CD14-positive monocyte (primary cell): ENCODE measurements at regions not wholly inside any gene's neighbourhood (a gene's known extent, or its start where the extent isn't known, plus 50 kb on each side); places are given as distances from the start of the nearest gene placed in this dataset.
A peak's percentile ranks its signal among the peaks of the same experiment; 100 is the strongest.

Experiments used
- DNase-seq, 3 donors: peaks; one replicate each; pipeline ENCODE4 v3.0.0-alpha.2; 2011 to 2022
- H2AFZ ChIP-seq: 2 replicates; pipeline ENCODE4 v1.6.0; 2012; ENCODE audit warnings: mild to moderate bottlenecking, low read depth, low read length, inconsistent platforms; ENCODE audit not compliant: insufficient read depth, poor library complexity, severe bottlenecking
- H3K27ac ChIP-seq, 2 donors: 1 replicate in 1 of 2; 2 replicates in 1 of 2; pipeline ENCODE4 v1.5.1; 2012 to 2013; ENCODE audit warnings: low read length in 2 of 2, control low read depth in 1 of 2, inconsistent platforms in 1 of 2, low read depth in 1 of 2, mild to moderate bottlenecking in 1 of 2
- H3K27me3 ChIP-seq, 2 donors: one replicate each; pipeline versions ENCODE4 v1.6.0 to v1.6.1; 2011 to 2013; ENCODE audit warnings: low read length in 2 of 2; ENCODE audit not compliant: control insufficient read depth in 2 of 2, insufficient read depth in 2 of 2
- H3K36me3 ChIP-seq, 2 donors: replicated peaks in 1 of 2; 1 replicate in 1 of 2; 2 replicates in 1 of 2; pipeline versions ENCODE4 v1.5.1 to v1.6.1; 2012 to 2013; ENCODE audit warnings: low read length in 2 of 2, control low read depth in 1 of 2, inconsistent platforms in 1 of 2, mild to moderate bottlenecking in 1 of 2; ENCODE audit not compliant: insufficient read depth in 2 of 2, control insufficient read depth in 1 of 2
- H3K4me1 ChIP-seq, 2 donors: 1 replicate in 1 of 2; 2 replicates in 1 of 2; pipeline versions ENCODE4 v1.5.1 to v1.6.1; 2012 to 2013; ENCODE audit warnings: low read length in 2 of 2, control low read depth in 1 of 2, inconsistent platforms in 1 of 2, mild to moderate bottlenecking in 1 of 2, moderate library complexity in 1 of 2; ENCODE audit not compliant: insufficient read depth in 2 of 2, control insufficient read depth in 1 of 2
- H3K4me2 ChIP-seq: replicated peaks from 2 replicates; pipeline ENCODE3; 2012; ENCODE audit warnings: low read length, moderate library complexity, mild to moderate bottlenecking; ENCODE audit not compliant: poor library complexity, severe bottlenecking; ENCODE audit errors: extremely low read depth
- H3K4me3 ChIP-seq, 3 experiments: fragments of 200-600 bp in 1 of 3; sonication (generic) in 1 of 3; replicated peaks in 1 of 3; 1 replicate in 2 of 3; 2 replicates in 1 of 3; pipeline ENCODE4 v1.5.1; 2011 to 2013; ENCODE audit warnings: low read length in 3 of 3, mild to moderate bottlenecking in 3 of 3, control low read depth in 2 of 3, low read depth in 2 of 3, inconsistent platforms in 1 of 3, moderate library complexity in 1 of 3
- H3K79me2 ChIP-seq: 2 replicates; pipeline ENCODE4 v1.6.0; 2012; ENCODE audit warnings: mild to moderate bottlenecking, control low read depth, inconsistent platforms, low read length, moderate library complexity; ENCODE audit not compliant: insufficient read depth
- H3K9ac ChIP-seq: 2 replicates; pipeline ENCODE4 v1.6.0; 2017; ENCODE audit warnings: low read length, mild to moderate bottlenecking; ENCODE audit not compliant: insufficient read depth, poor library complexity, severe bottlenecking
- H3K9me3 ChIP-seq, 2 donors: replicated peaks in 1 of 2; 1 replicate in 1 of 2; 2 replicates in 1 of 2; pipeline versions ENCODE4 v1.5.1 to v1.6.1; 2012 to 2013; ENCODE audit warnings: low read length in 2 of 2, control low read depth in 1 of 2; ENCODE audit not compliant: control insufficient read depth in 1 of 2, insufficient read depth in 1 of 2
- H4K20me1 ChIP-seq: 2 replicates; pipeline ENCODE4 v1.6.0; 2012; ENCODE audit warnings: mild to moderate bottlenecking, low read length, control low read depth, moderate library complexity; ENCODE audit not compliant: insufficient read depth
- H3K27ac Mint-ChIP-seq, 7 donors: one replicate each; pipeline ENCODE4 v1.8.0; 2020; ENCODE audit warnings: mild to moderate bottlenecking in 7 of 7, mixed read lengths in 7 of 7, moderate library complexity in 6 of 7, inconsistent platforms in 2 of 7
- H3K27me3 Mint-ChIP-seq, 3 donors: one replicate each; pipeline ENCODE4 v1.8.0; 2021 to 2022; ENCODE audit warnings: low read depth in 3 of 3, mild to moderate bottlenecking in 3 of 3, mixed read lengths in 3 of 3, moderate library complexity in 3 of 3, inconsistent platforms in 1 of 3
- H3K36me3 Mint-ChIP-seq, 2 donors: one replicate each; pipeline ENCODE4 v1.8.0; 2020; ENCODE audit warnings: mixed read lengths in 2 of 2, inconsistent platforms in 1 of 2, mild to moderate bottlenecking in 1 of 2
- H3K4me1 Mint-ChIP-seq: one replicate; pipeline ENCODE4 v1.8.0; 2020; ENCODE audit warnings: mild to moderate bottlenecking, mixed read lengths
- H3K4me3 Mint-ChIP-seq, 2 donors: one replicate each; pipeline ENCODE4 v1.8.0; 2020; ENCODE audit warnings: mild to moderate bottlenecking in 2 of 2, mixed read lengths in 2 of 2, moderate library complexity in 1 of 2
- H3K9me3 Mint-ChIP-seq, 7 donors: one replicate each; pipeline ENCODE4 v1.8.0; 2020 to 2022; ENCODE audit warnings: mixed read lengths in 7 of 7, mild to moderate bottlenecking in 6 of 7, moderate library complexity in 6 of 7, inconsistent platforms in 2 of 7
- CTCF ChIP-seq: fragments of 200-600 bp; IDR thresholded peaks from one replicate; pipeline ENCODE4 v1.8.0; 2022; ENCODE audit warnings: antibody characterized with exemption, mild to moderate bottlenecking
- whole genome bisulfite sequencing: methylation state at CpG from one replicate; pipeline ENCODE4 v1.1.5; 2013; ENCODE audit warnings: missing lambda C conversion rate; ENCODE audit not compliant: insufficient coverage; 5-methylcytosine and 5-hydroxymethylcytosine counted together
- intact Hi-C, 2 donors: fragments of 100-400 bp; cut with micrococcal nuclease; formaldehyde crosslinking; loops; one replicate each; pipeline versions ENCODE4 v1.15.0 to v1.15.1; 2023

- Mint-ChIP-seq H3K36me3 (no peaks in the 10 kb centered on the region), H3K4me3 (no peak overlapping the region), H3K9me3 (peaks cover 25 to 39% (median 32%) of the 10 kb centered on the region in 7 donors), H3K4me1 (peaks cover 8% of the 10 kb centered on the region), H3K27me3 (peaks cover 0 to 2% (median 1%) of the 10 kb centered on the region in 3 donors), H3K27ac (no peak overlapping the region)
- Histone ChIP-seq H3K4me3 (no peak overlapping the region), H3K27me3 (no peaks in the 10 kb centered on the region), H3K27ac (no peak overlapping the region), H3K9ac (no peak overlapping the region), H2AFZ (no peak overlapping the region), H3K4me1 (peaks cover 0 to 5% of the 10 kb centered on the region in 2 donors), H3K79me2 (no peaks in the 10 kb centered on the region), H4K20me1 (no peaks in the 10 kb centered on the region), H3K9me3 (peaks cover 15 to 16% of the 10 kb centered on the region in 2 donors), H3K36me3 (no peaks in the 10 kb centered on the region), H3K4me2 (no peak overlapping the region)
- intact Hi-C loops, result no loop called here
- no peak for TF ChIP-seq CTCF
- DNase-seq, result no peak
- 100% methylated on average over 1 of the region's 5 CpGs for WGBS
These were observed 101.9 kb upstream of the CXCL14 start for GRCh38 chr5:135680713-135681112.

GRCh38 chr5:135678640-135679268, 100.0 kb upstream of the CXCL14 start:
- H3K4me2 ChIP-seq, result no peak overlapping the region
- H3K4me3 ChIP-seq, result no peak overlapping the region
- no peak overlapping the region for H3K9ac ChIP-seq
- TF ChIP-seq CTCF, result no peak
- Mint-ChIP-seq H3K36me3 (no peaks in the 10 kb centered on the region), H3K27me3 (peaks cover 0 to 2% (median 1%) of the 10 kb centered on the region in 3 donors), H3K9me3 (peaks cover 25 to 39% (median 32%) of the 10 kb centered on the region in 7 donors), H3K4me3 (no peak overlapping the region), H3K27ac (peak overlapping the region in 1 of 7 donors; percentile 31), H3K4me1 (no peaks in the 10 kb centered on the region)
- no peaks in the 10 kb centered on the region for H3K4me1 ChIP-seq
- DNase-seq, result no peak
- intact Hi-C loops, result no loop called here
- H3K79me2 ChIP-seq, result no peaks in the 10 kb centered on the region
- H3K9me3 ChIP-seq, result peaks cover 15 to 16% of the 10 kb centered on the region in 2 donors
- H3K27ac ChIP-seq, result no peak overlapping the region
- no peaks in the 10 kb centered on the region for H3K27me3 ChIP-seq
- no peak overlapping the region for H2AFZ ChIP-seq
- H3K36me3 ChIP-seq, result no peaks in the 10 kb centered on the region
- no peaks in the 10 kb centered on the region for H4K20me1 ChIP-seq
- WGBS, result 91% methylated on average over 1 of the region's 2 CpGs
